MM.1S (cell line): ENCODE measurements at regions not wholly inside any gene's neighbourhood (a gene's known extent, or its start where the extent isn't known, plus 50 kb on each side); places are given as distances from the start of the nearest gene placed in this dataset.

Experiments used
- DNase-seq: peaks from one replicate; pipeline ENCODE4 v3.0.0-alpha.2; 2015
- H2AFZ ChIP-seq: fragments of 300-600 bp; sonication (generic); 2 replicates; pipeline ENCODE4 v1.6.0; 2016; ENCODE audit warnings: antibody characterized with exemption, low read length
- H3F3A ChIP-seq: fragments of 300-600 bp; sonication (generic); 2 replicates; pipeline ENCODE4 v1.6.1; 2016; ENCODE audit warnings: mild to moderate bottlenecking, antibody characterized with exemption, low read length, moderate library complexity, mixed read lengths; ENCODE audit not compliant: insufficient read depth
- H3K27ac ChIP-seq: fragments of 300-600 bp; sonication (generic); 2 replicates; pipeline ENCODE4 v1.5.1; 2016; ENCODE audit warnings: mild to moderate bottlenecking, low read length
- H3K27me3 ChIP-seq: fragments of 300-600 bp; sonication (generic); replicated peaks from 2 replicates; pipeline ENCODE4 v1.6.0; 2016; ENCODE audit warnings: low read length; ENCODE audit not compliant: insufficient read depth
- H3K36me3 ChIP-seq: fragments of 300-600 bp; sonication (generic); replicated peaks from 2 replicates; pipeline ENCODE4 v1.6.1; 2016; ENCODE audit warnings: mild to moderate bottlenecking, low read length, mixed read lengths; ENCODE audit not compliant: insufficient read depth
- H3K4me1 ChIP-seq: fragments of 300-600 bp; sonication (generic); 2 replicates; pipeline ENCODE4 v1.6.1; 2016; ENCODE audit warnings: low read length, mixed read lengths
- H3K4me2 ChIP-seq: fragments of 300-600 bp; sonication (generic); 2 replicates; pipeline ENCODE4 v1.6.0; 2016; ENCODE audit warnings: low read depth, low read length
- H3K4me3 ChIP-seq: fragments of 300-600 bp; sonication (generic); 2 replicates; pipeline ENCODE4 v1.5.1; 2016; ENCODE audit warnings: low read length, mixed read lengths
- H3K79me2 ChIP-seq: fragments of 300-600 bp; sonication (generic); 2 replicates; pipeline ENCODE4 v1.6.1; 2016; ENCODE audit warnings: mixed run types, low read length, mixed read lengths
- H3K9ac ChIP-seq: fragments of 300-600 bp; sonication (generic); 2 replicates; pipeline ENCODE4 v1.6.1; 2016; ENCODE audit warnings: low read length, mixed read lengths
- H3K9me2 ChIP-seq: fragments of 300-600 bp; sonication (generic); replicated peaks from 2 replicates; pipeline ENCODE4 v1.6.1; 2016; ENCODE audit warnings: mild to moderate bottlenecking, low read length, mixed read lengths; ENCODE audit not compliant: insufficient read depth
- H3K9me3 ChIP-seq: fragments of 300-600 bp; sonication (generic); replicated peaks from 2 replicates; pipeline ENCODE4 v1.6.1; 2016; ENCODE audit warnings: mild to moderate bottlenecking, low read length, mixed read lengths; ENCODE audit not compliant: insufficient read depth
- H4K20me1 ChIP-seq: fragments of 300-600 bp; sonication (generic); 2 replicates; pipeline ENCODE4 v1.6.1; 2016; ENCODE audit warnings: mild to moderate bottlenecking, low read length, moderate library complexity, mixed read lengths; ENCODE audit not compliant: insufficient read depth
- EZH2 ChIP-seq: fragments of 300-600 bp; sonication (generic); optimal IDR thresholded peaks from 2 replicates; pipeline ENCODE3; 2017; ENCODE audit warnings: low read depth, mild to moderate bottlenecking, antibody characterized with exemption, low read length, mixed read lengths
- EZH2phosphoT487 ChIP-seq: fragments of 300-600 bp; sonication (generic); IDR thresholded peaks from 2 replicates; pipeline ENCODE4 v1.6.1; 2018; ENCODE audit warnings: antibody characterized with exemption, low read length
- TF ChIP-seq, protein P1 (sequence below): fragments of 300-600 bp; sonication (generic); IDR thresholded peaks from 2 replicates; pipeline ENCODE4 v1.5.1; 2016; ENCODE audit warnings: antibody characterized with exemption, low read length, mixed read lengths

DNA sequence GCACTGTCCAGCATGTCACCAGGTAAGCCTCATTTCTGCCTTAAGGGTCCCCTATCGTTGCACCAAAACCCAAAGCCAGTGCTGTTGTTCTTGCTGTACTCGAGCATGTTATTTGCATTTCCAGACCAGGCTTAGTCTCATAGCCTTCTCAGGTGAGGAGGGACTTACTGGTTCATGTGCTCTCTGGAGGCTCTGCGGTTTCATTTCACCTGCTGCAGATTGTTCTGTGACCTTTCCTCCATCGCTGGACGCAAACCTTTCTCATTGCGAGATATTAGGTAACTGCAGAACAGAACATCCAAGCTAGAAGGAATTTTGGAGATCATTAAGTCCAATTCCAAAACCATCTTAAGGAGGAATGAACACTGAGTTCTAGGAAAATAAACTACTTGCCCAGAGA is 187.3 kb upstream of the BCL6 start:
- Histone ChIP-seq H3K4me1 (peaks cover 11% of the 10 kb centered on the region), H3K27me3 (peaks cover 47% of the 10 kb centered on the region), H3K4me2 (no peak overlapping the region), H3K36me3 (no peaks in the 10 kb centered on the region), H3K27ac (no peak overlapping the region), H3K79me2 (no peaks in the 10 kb centered on the region), H3K9ac (no peak overlapping the region), H4K20me1 (no peaks in the 10 kb centered on the region), H2AFZ (no peak overlapping the region), H3K4me3 (no peak overlapping the region), H3K9me3 (no peaks in the 10 kb centered on the region), H3F3A (peaks cover 12% of the 10 kb centered on the region; the same call in 1 of the 2 replicates), H3K9me2 (no peaks in the 10 kb centered on the region)
- TF ChIP-seq, protein P1, sequence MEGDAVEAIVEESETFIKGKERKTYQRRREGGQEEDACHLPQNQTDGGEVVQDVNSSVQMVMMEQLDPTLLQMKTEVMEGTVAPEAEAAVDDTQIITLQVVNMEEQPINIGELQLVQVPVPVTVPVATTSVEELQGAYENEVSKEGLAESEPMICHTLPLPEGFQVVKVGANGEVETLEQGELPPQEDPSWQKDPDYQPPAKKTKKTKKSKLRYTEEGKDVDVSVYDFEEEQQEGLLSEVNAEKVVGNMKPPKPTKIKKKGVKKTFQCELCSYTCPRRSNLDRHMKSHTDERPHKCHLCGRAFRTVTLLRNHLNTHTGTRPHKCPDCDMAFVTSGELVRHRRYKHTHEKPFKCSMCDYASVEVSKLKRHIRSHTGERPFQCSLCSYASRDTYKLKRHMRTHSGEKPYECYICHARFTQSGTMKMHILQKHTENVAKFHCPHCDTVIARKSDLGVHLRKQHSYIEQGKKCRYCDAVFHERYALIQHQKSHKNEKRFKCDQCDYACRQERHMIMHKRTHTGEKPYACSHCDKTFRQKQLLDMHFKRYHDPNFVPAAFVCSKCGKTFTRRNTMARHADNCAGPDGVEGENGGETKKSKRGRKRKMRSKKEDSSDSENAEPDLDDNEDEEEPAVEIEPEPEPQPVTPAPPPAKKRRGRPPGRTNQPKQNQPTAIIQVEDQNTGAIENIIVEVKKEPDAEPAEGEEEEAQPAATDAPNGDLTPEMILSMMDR: no peak
- TF ChIP-seq EZH2 (no peak), EZH2phosphoT487 (no peak)
- DNase-seq: no peak

DNA sequence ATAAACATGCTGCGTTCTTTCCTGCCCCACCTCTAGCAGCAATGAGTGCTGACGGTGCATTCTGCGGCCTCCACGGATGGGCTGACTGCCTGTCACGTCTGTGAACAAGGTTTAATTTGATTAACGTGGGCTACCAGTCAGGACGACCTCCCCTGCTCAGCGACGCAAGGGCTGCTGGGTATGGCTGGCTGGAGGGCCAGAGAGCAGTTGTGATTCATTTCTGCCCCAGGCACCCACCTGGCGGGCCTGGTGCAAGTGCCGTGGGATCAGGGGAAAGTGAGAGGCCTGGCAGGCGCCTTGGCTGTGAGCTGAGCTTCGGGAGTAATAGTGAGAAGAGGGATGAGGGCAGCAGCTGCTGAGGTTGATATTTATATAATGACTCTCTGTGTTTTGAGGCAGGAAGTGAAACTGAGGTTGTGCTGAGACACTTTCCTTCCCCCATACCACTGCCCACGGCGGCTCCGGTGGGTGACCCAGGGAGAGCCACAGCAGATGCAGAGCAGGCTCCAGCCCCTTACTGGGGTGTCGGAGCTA is 190.4 kb upstream of the BCL6 start:
- Histone ChIP-seq H3K9me2 (no peaks in the 10 kb centered on the region), H3K9me3 (no peaks in the 10 kb centered on the region), H2AFZ (no peak overlapping the region), H3K27ac (no peak overlapping the region), H3K36me3 (no peaks in the 10 kb centered on the region), H3K9ac (no peak overlapping the region), H3K4me3 (peak overlapping the region; percentile 28; the same call in 1 of the 2 replicates), H3K27me3 (peaks cover 75% of the 10 kb centered on the region), H3F3A (peaks cover 12% of the 10 kb centered on the region; the same call in 1 of the 2 replicates), H3K4me1 (peaks cover 11% of the 10 kb centered on the region), H3K4me2 (peak overlapping the region; percentile 67; the same call in 1 of the 2 replicates), H4K20me1 (no peaks in the 10 kb centered on the region), H3K79me2 (no peaks in the 10 kb centered on the region)
- DNase-seq: peak; percentile 80
- TF ChIP-seq, protein P1: no peak
- no peak for TF ChIP-seq EZH2
- no peak for TF ChIP-seq EZH2phosphoT487

DNA sequence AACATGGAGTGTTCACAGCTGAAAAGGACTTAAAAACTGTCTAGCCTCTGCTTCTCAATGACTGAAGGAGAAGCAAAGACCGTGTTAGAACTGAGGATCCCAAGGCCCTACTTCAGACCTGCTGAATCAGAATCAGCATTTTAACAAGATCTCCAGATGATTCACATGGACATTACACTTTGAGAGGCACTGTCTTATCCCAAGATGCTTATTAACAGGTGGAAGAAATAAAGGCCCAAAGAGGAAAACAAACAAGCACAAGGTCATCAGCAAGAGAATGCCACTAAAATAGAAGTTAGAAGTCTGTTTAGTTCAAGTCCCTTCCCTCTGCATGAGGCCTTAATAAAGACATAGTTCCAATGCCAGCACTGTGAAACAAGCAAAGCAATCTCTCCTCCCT is 191.4 kb upstream of the BCL6 start:
- DNase-seq: no peak
- Histone ChIP-seq H3K27ac (no peak overlapping the region), H3K4me3 (no peak overlapping the region), H3K36me3 (no peaks in the 10 kb centered on the region), H3K4me2 (no peak overlapping the region), H3K4me1 (peaks cover 11% of the 10 kb centered on the region), H2AFZ (no peak overlapping the region), H4K20me1 (no peaks in the 10 kb centered on the region), H3K9me3 (no peaks in the 10 kb centered on the region), H3K27me3 (peaks cover 74% of the 10 kb centered on the region), H3F3A (peaks cover 12% of the 10 kb centered on the region; the same call in 1 of the 2 replicates), H3K9me2 (no peaks in the 10 kb centered on the region), H3K79me2 (no peaks in the 10 kb centered on the region), H3K9ac (no peak overlapping the region)
- TF ChIP-seq EZH2phosphoT487: no peak
- TF ChIP-seq EZH2: no peak

DNA sequence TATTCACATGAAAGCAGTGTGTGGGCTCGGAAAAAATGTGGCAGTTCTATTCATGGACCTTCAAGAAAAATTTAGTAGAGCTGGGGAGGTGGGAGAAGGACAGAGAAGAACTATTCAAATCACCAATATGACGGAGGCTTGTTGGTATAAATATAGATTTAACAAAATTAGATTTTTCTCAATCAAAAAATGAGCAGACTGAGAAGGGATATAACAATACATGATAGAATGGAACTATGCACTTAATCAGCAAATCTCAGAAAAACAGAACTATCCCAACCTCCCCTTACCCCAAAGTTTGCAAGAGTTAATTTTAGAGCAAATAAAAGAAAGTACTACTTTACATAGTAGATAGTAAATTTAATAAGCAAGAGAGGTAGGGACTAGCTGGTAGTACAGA is 194.6 kb upstream of the BCL6 start:
- H3K79me2 ChIP-seq: no peaks in the 10 kb centered on the region
- no peak overlapping the region for H3K4me2 ChIP-seq
- H3F3A ChIP-seq: peaks cover 12% of the 10 kb centered on the region; the same call in 1 of the 2 replicates
- no peaks in the 10 kb centered on the region for H3K9me3 ChIP-seq
- no peaks in the 10 kb centered on the region for H3K36me3 ChIP-seq
- H4K20me1 ChIP-seq: no peaks in the 10 kb centered on the region
- H3K27ac ChIP-seq: no peak overlapping the region
- no peak overlapping the region for H3K4me3 ChIP-seq
- no peak overlapping the region for H2AFZ ChIP-seq
- H3K9ac ChIP-seq: no peak overlapping the region
- peaks cover 45% of the 10 kb centered on the region for H3K27me3 ChIP-seq
- TF ChIP-seq EZH2phosphoT487: no peak
- TF ChIP-seq EZH2: no peak
- TF ChIP-seq, protein P1: no peak
- peaks cover 11% of the 10 kb centered on the region for H3K4me1 ChIP-seq
- no peaks in the 10 kb centered on the region for H3K9me2 ChIP-seq
- DNase-seq: no peak
